Ectodermal cell (in vitro differentiated cells): ENCODE measurements at regions not wholly inside any gene's neighbourhood (a gene's known extent, or its start where the extent isn't known, plus 50 kb on each side); places are given as distances from the start of the nearest gene placed in this dataset.

ENCODE experiments used
- H3K27ac ChIP-seq: 2 replicates; pipeline ENCODE4 v1.7.0; 2013; ENCODE audit warnings: mild to moderate bottlenecking, low read depth, low read length; ENCODE audit not compliant: insufficient read depth, poor library complexity, severe bottlenecking
- H3K27me3 ChIP-seq: 2 replicates; pipeline ENCODE4 v1.7.0; 2013; ENCODE audit warnings: mild to moderate bottlenecking, low read length; ENCODE audit not compliant: insufficient read depth, control insufficient read depth, poor library complexity, severe bottlenecking
- H3K36me3 ChIP-seq: one replicate; pipeline ENCODE4 v1.7.0; 2013; ENCODE audit warnings: low read length; ENCODE audit not compliant: control insufficient read depth, insufficient read depth
- H3K4me1 ChIP-seq: one replicate; pipeline ENCODE4 v1.7.0; 2013; ENCODE audit warnings: low read length; ENCODE audit not compliant: control insufficient read depth, insufficient read depth
- H3K4me3 ChIP-seq: 2 replicates; pipeline ENCODE4 v1.7.0; 2013; ENCODE audit warnings: low read depth, low read length, control low read depth; ENCODE audit not compliant: insufficient read depth
- H3K9me3 ChIP-seq: 2 replicates; pipeline ENCODE4 v1.7.0; 2013; ENCODE audit warnings: mild to moderate bottlenecking, low read length, moderate library complexity; ENCODE audit not compliant: control insufficient read depth
- WGBS, 2 experiments: methylation state at CpG; one replicate each; pipeline ENCODE4 v1.1.7; 2013; ENCODE audit warnings: missing lambda C conversion rate in 2 of 2; 5-methylcytosine and 5-hydroxymethylcytosine counted together

GRCh38 chr6:47141171-47141570 lies 99.0 kb upstream of the ADGRF1 start:
- no peak overlapping the region for H3K4me3 ChIP-seq
- H3K4me1 ChIP-seq = no peaks in the 10 kb centered on the region
- no peaks in the 10 kb centered on the region for H3K9me3 ChIP-seq
- no peaks in the 10 kb centered on the region for H3K27me3 ChIP-seq
- 85 to 90% methylated on average over 3 of the region's 3 CpGs for WGBS, 2 experiments
- no peak overlapping the region for H3K27ac ChIP-seq
- no peaks in the 10 kb centered on the region for H3K36me3 ChIP-seq

- peaks cover 3% of the 10 kb centered on the region for H3K4me1 ChIP-seq
- H3K9me3 ChIP-seq = no peaks in the 10 kb centered on the region
- 88 to 89% methylated on average over 6 of the region's 6 CpGs for WGBS, 2 experiments
- no peak overlapping the region for H3K27ac ChIP-seq
- no peaks in the 10 kb centered on the region for H3K27me3 ChIP-seq
- H3K4me3 ChIP-seq = no peak overlapping the region
- no peaks in the 10 kb centered on the region for H3K36me3 ChIP-seq
Observed at GRCh38 chr6:47138046-47138445, 95.9 kb upstream of the ADGRF1 start.

- Histone ChIP-seq H3K27me3 (no peaks in the 10 kb centered on the region), H3K27ac (no peak overlapping the region), H3K36me3 (no peaks in the 10 kb centered on the region), H3K4me3 (no peak overlapping the region), H3K4me1 (peaks cover 7% of the 10 kb centered on the region), H3K9me3 (no peaks in the 10 kb centered on the region)
Observed at GRCh38 chr6:47137073-47137472, 94.9 kb upstream of the ADGRF1 start.

GRCh38 chr6:47135772-47136171 lies 93.6 kb upstream of the ADGRF1 start:
- H3K4me3 ChIP-seq = no peak overlapping the region
- peaks cover 7% of the 10 kb centered on the region for H3K4me1 ChIP-seq
- H3K36me3 ChIP-seq = no peaks in the 10 kb centered on the region
- 98 to 100% methylated on average over 3 of the region's 3 CpGs for WGBS, 2 experiments
- no peaks in the 10 kb centered on the region for H3K9me3 ChIP-seq
- no peak overlapping the region for H3K27ac ChIP-seq
- no peaks in the 10 kb centered on the region for H3K27me3 ChIP-seq

- Histone ChIP-seq H3K9me3 (no peaks in the 10 kb centered on the region), H3K4me3 (no peak overlapping the region), H3K36me3 (no peaks in the 10 kb centered on the region), H3K27me3 (no peaks in the 10 kb centered on the region), H3K27ac (no peak overlapping the region), H3K4me1 (peaks cover 7% of the 10 kb centered on the region)
- WGBS, 2 experiments = 67 to 70% methylated on average over 6 of the region's 6 CpGs
Observed at GRCh38 chr6:47134476-47135189, 92.5 kb upstream of the ADGRF1 start.

GRCh38 chr6:47133230-47134000 lies 91.3 kb upstream of the ADGRF1 start:
- 95 to 97% methylated on average over 11 to 12 of the region's 13 CpGs for WGBS, 2 experiments
- H3K4me1 ChIP-seq = peaks cover 7% of the 10 kb centered on the region
- H3K36me3 ChIP-seq = no peaks in the 10 kb centered on the region

GRCh38 chr6:47132724-47133123 lies 90.6 kb upstream of the ADGRF1 start:
- Histone ChIP-seq H3K36me3 (no peaks in the 10 kb centered on the region), H3K27ac (no peak overlapping the region), H3K4me1 (peaks cover 7% of the 10 kb centered on the region), H3K27me3 (no peaks in the 10 kb centered on the region), H3K9me3 (no peaks in the 10 kb centered on the region), H3K4me3 (no peak overlapping the region)
- 83 to 94% methylated on average over 1 of the region's 1 CpG for WGBS, 2 experiments

More at GRCh38 chr6:47133230-47134000, 91.3 kb upstream of the ADGRF1 start:
- no peak overlapping the region for H3K27ac ChIP-seq
- H3K27me3 ChIP-seq = no peaks in the 10 kb centered on the region
- no peaks in the 10 kb centered on the region for H3K9me3 ChIP-seq
- no peak overlapping the region for H3K4me3 ChIP-seq

GRCh38 chr6:47131773-47132172 lies 89.6 kb upstream of the ADGRF1 start:
- no peaks in the 10 kb centered on the region for H3K9me3 ChIP-seq
- WGBS, 2 experiments = 92% methylated on average over 2 of the region's 2 CpGs; no CpG with 5 or more reads in 1 of the 2 experiments
- no peak overlapping the region for H3K27ac ChIP-seq
- peaks cover 16% of the 10 kb centered on the region for H3K4me1 ChIP-seq
- no peaks in the 10 kb centered on the region for H3K36me3 ChIP-seq
- H3K4me3 ChIP-seq = no peak overlapping the region
- H3K27me3 ChIP-seq = no peaks in the 10 kb centered on the region

- Histone ChIP-seq H3K36me3 (no peaks in the 10 kb centered on the region), H3K4me3 (no peak overlapping the region), H3K9me3 (no peaks in the 10 kb centered on the region), H3K4me1 (peaks cover 18% of the 10 kb centered on the region), H3K27ac (no peak overlapping the region), H3K27me3 (no peaks in the 10 kb centered on the region)
- WGBS, 2 experiments = 88 to 100% methylated on average over 3 of the region's 3 CpGs
Observed at GRCh38 chr6:47130086-47130485, 88.0 kb upstream of the ADGRF1 start.

- H3K9me3 ChIP-seq = no peaks in the 10 kb centered on the region
Observed at GRCh38 chr6:47129129-47129528, 87.0 kb upstream of the ADGRF1 start.

More at GRCh38 chr6:47129129-47129528, 87.0 kb upstream of the ADGRF1 start:
- H3K27me3 ChIP-seq = no peaks in the 10 kb centered on the region
- no peak overlapping the region for H3K27ac ChIP-seq
- H3K4me1 ChIP-seq = peaks cover 18% of the 10 kb centered on the region
- 75 to 92% methylated on average over 1 of the region's 1 CpG for WGBS, 2 experiments
- no peak overlapping the region for H3K4me3 ChIP-seq
- no peaks in the 10 kb centered on the region for H3K36me3 ChIP-seq
